Muscle of leg (tissue), 3 donors: ENCODE measurements at regions not wholly inside any gene's neighbourhood (a gene's known extent, or its start where the extent isn't known, plus 50 kb on each side); places are given as distances from the start of the nearest gene placed in this dataset.

ENCODE experiments used
- DNase-seq: peaks from one replicate; pipeline ENCODE4 v3.0.0; 2013
- H3K27ac ChIP-seq: one replicate; pipeline ENCODE4 v1.5.1; 2013; ENCODE audit warnings: mild to moderate bottlenecking, low read length, control low read depth
- H3K27me3 ChIP-seq: one replicate; pipeline ENCODE4 v1.6.1; 2013; ENCODE audit warnings: low read length; ENCODE audit not compliant: control insufficient read depth, insufficient read depth
- H3K36me3 ChIP-seq: one replicate; pipeline ENCODE4 v1.6.1; 2013; ENCODE audit warnings: low read length; ENCODE audit not compliant: control insufficient read depth, insufficient read depth
- H3K4me1 ChIP-seq: one replicate; pipeline ENCODE4 v1.6.1; 2013; ENCODE audit warnings: low read length; ENCODE audit not compliant: control insufficient read depth, insufficient read depth
- H3K4me3 ChIP-seq: one replicate; pipeline ENCODE4 v1.5.1; 2013; ENCODE audit warnings: low read length, control low read depth
- H3K9me3 ChIP-seq: replicated peaks from 2 replicates; pipeline ENCODE4 v1.6.1; 2013; ENCODE audit warnings: low read depth, low read length; ENCODE audit not compliant: control insufficient read depth
- WGBS: methylation state at CpG from one replicate; pipeline ENCODE4 v1.1.5; 2013; ENCODE audit warnings: missing lambda C conversion rate; ENCODE audit not compliant: insufficient coverage; 5-methylcytosine and 5-hydroxymethylcytosine counted together

DNA sequence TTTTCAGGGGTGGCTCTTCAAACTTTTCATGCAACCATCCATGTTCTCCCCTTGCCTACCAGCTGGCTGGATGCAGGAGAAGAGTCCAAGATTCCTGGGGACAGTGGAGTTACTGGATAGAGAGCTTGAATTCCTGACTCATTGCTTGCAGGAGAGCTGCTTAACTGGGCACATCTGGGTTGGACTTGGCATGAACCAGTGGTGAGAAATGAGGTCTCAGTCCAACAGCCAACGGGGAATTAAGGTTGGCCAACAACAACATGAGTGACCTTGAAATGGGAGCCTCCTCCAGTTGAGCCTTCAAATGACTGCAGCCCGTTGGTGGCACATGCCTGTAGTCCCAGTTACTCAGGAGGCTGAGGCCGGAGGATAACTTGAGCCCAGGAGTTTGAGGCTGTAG lies 58.1 kb upstream of the OPN4 start:
- no peak for DNase-seq
- no peaks in the 10 kb centered on the region for H3K36me3 ChIP-seq
- 67% methylated on average over 1 of the region's 3 CpGs for WGBS
- no peaks in the 10 kb centered on the region for H3K27me3 ChIP-seq
- no peaks in the 10 kb centered on the region for H3K9me3 ChIP-seq
- H3K27ac ChIP-seq: no peak overlapping the region
- H3K4me3 ChIP-seq: no peak overlapping the region
- H3K4me1 ChIP-seq: no peaks in the 10 kb centered on the region

- H3K4me1 ChIP-seq: no peaks in the 10 kb centered on the region
- no peak for DNase-seq
- H3K27ac ChIP-seq: no peak overlapping the region
- 77% methylated on average over 10 of the region's 15 CpGs for WGBS
- no peak overlapping the region for H3K4me3 ChIP-seq
- H3K36me3 ChIP-seq: no peaks in the 10 kb centered on the region
- H3K27me3 ChIP-seq: no peaks in the 10 kb centered on the region
- H3K9me3 ChIP-seq: no peaks in the 10 kb centered on the region
Observed at GRCh38 chr10:86597306-86597705, 57.0 kb upstream of the OPN4 start.

DNA sequence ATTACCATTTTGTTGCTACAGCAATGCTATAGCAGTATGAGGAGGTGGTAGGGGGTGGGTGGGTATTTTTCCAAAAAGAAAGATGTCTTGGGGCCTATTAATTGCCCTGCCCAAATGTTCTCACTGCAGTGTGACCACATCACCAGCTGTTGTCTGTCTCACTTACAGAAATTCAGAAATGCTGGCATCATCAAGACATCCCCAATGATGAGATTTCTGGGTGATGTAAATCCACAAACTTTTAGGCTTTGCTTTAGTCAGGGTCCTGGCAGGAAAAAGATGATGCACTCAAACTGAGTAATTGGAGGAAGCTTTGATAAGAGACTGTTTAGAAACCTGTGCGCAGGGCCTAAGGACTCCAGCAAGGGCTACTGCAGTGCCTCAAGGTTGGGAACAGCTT lies 56.2 kb upstream of the OPN4 start:
- Histone ChIP-seq H3K27ac (no peak overlapping the region), H3K4me3 (no peak overlapping the region), H3K4me1 (no peaks in the 10 kb centered on the region), H3K27me3 (no peaks in the 10 kb centered on the region), H3K36me3 (no peaks in the 10 kb centered on the region), H3K9me3 (no peaks in the 10 kb centered on the region)
- peak; percentile 29 for DNase-seq
- WGBS: 82% methylated on average over 1 of the region's 1 CpG

DNA sequence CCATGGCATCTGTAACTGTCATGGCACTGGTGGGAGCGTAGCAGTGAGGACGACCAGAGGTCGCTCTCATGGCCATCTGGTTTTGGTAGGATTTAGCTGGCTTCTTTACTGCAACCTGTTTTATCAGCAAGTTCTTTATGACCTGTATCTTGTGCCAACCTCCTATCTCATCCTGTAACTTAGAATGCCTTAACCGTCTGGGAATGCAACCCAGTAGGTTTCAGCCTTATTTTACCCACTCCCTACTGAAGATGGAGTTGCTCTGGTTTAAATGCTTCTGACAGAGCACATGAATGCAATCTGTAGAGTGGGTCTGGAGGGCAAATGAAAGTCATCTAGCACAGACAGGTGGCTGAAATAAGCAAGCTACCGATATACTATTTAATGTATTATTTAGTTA lies 55.3 kb upstream of the OPN4 start:
- H3K36me3 ChIP-seq: no peaks in the 10 kb centered on the region
- no peaks in the 10 kb centered on the region for H3K4me1 ChIP-seq
- H3K4me3 ChIP-seq: no peak overlapping the region
- H3K27ac ChIP-seq: no peak overlapping the region
- DNase-seq: no peak
- no peaks in the 10 kb centered on the region for H3K9me3 ChIP-seq
- no peaks in the 10 kb centered on the region for H3K27me3 ChIP-seq
- WGBS: 56% methylated on average over 3 of the region's 5 CpGs

GRCh38 chr10:86599729-86600128 lies 54.6 kb upstream of the OPN4 start:
- no peaks in the 10 kb centered on the region for H3K27me3 ChIP-seq
- no peak for DNase-seq
- no peak overlapping the region for H3K4me3 ChIP-seq
- H3K9me3 ChIP-seq: no peaks in the 10 kb centered on the region
- H3K27ac ChIP-seq: no peak overlapping the region
- H3K4me1 ChIP-seq: no peaks in the 10 kb centered on the region
- no peaks in the 10 kb centered on the region for H3K36me3 ChIP-seq
- 40% methylated on average over 3 of the region's 4 CpGs for WGBS

- 74% methylated on average over 2 of the region's 2 CpGs for WGBS
- Histone ChIP-seq H3K36me3 (no peaks in the 10 kb centered on the region), H3K4me1 (no peaks in the 10 kb centered on the region), H3K27me3 (no peaks in the 10 kb centered on the region), H3K9me3 (peaks cover 2% of the 10 kb centered on the region), H3K4me3 (no peak overlapping the region), H3K27ac (no peak overlapping the region)
- DNase-seq: no peak
Observed at GRCh38 chr10:86600296-86600695, 54.1 kb upstream of the OPN4 start.

DNA sequence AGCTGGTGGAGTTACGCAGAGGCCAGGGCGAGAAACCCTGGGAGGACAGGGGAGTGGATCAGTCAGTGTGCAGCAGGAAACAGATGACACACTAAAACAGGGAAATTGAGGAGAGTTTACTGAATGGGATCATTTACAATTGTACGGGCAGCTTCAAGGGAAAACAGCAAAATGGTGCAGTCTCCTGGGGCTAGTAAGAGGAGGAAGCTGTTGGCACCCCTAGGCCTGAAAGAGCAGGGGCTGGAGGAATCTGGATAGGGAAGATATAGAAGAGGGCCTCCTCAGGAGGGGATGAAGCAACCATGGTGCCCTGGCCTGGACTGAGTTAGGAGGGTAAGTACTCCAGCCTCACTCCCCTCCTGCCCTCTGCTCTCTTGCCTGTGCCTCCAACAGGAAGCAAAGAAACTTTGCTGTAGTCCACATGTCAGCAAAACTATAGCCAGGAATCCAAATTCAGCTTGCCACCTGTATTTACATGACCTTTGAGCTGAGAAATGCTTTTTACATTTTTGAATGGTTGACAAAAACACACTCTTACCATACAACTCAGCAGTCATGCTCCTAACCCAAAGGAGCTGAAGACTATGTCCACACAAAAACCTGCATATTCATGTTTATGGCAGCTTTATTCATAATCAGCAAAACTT lies 52.3 kb upstream of the OPN4 start:
- no peaks in the 10 kb centered on the region for H3K27me3 ChIP-seq
- H3K9me3 ChIP-seq: peaks cover 2% of the 10 kb centered on the region
- H3K4me3 ChIP-seq: no peak overlapping the region
- no peak overlapping the region for H3K27ac ChIP-seq
- 67% methylated on average over 3 of the region's 3 CpGs for WGBS
- no peak for DNase-seq
- H3K36me3 ChIP-seq: no peaks in the 10 kb centered on the region
- H3K4me1 ChIP-seq: no peaks in the 10 kb centered on the region

DNA sequence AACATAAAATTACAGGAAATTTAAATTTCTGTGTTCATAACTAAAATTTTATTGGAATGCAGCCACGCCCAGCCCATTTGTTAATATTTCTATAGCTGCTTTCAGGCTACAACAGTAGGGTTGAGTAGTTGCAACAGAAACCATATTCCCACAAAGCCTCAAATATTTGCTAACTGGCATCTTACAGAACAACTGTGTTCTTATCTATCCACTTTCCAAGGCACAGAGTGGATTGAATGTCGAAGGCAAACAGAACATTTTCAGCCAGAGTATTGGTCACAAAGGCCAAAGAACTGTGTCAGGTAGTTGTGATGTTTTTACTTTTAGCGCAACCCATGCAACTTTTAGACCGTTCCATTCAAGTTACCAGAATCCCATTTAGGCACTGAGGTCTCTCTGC lies 51.1 kb upstream of the OPN4 start:
- no peaks in the 10 kb centered on the region for H3K36me3 ChIP-seq
- no CpG with 5 or more reads among the region's 4 CpGs for WGBS
- no peaks in the 10 kb centered on the region for H3K4me1 ChIP-seq

More for the DNA sequence above, 51.1 kb upstream of the OPN4 start:
- Histone ChIP-seq H3K4me3 (no peak overlapping the region), H3K9me3 (peaks cover 2% of the 10 kb centered on the region), H3K27me3 (no peaks in the 10 kb centered on the region), H3K27ac (no peak overlapping the region)
- no peak for DNase-seq
